HG03565 (cell line): ENCODE measurements at regions not wholly inside any gene's neighbourhood (a gene's known extent, or its start where the extent isn't known, plus 50 kb on each side); places are given as distances from the start of the nearest gene placed in this dataset.

ENCODE experiments used
- ATAC-seq: cut with Tn5 transposase; IDR thresholded peaks from one replicate; pipeline ENCODE4 v1.9.1; 2021; ENCODE audit warnings: mild to moderate bottlenecking, moderate library complexity; ENCODE audit not compliant: unreplicated experiment

DNA sequence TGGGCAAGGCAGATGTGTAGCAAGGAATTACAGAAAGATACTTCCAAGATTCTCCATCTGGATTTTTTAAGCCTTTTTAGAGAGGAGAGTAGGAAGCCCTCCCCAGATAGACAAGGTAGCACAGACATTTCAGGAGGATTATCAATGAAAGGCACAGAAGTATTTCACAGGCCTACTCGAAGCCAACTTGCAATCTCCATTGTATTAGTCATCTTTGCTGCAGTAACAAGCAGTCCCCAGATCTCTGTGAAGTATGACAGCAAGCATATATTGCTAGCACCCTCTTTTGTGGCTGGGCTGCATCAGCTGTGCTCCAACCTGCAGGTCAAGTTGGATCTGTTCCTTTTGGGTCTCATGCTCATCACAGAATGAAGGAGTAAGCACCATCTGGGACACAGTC, 101.6 kb downstream of the MAF start:
- no peak for ATAC-seq

DNA sequence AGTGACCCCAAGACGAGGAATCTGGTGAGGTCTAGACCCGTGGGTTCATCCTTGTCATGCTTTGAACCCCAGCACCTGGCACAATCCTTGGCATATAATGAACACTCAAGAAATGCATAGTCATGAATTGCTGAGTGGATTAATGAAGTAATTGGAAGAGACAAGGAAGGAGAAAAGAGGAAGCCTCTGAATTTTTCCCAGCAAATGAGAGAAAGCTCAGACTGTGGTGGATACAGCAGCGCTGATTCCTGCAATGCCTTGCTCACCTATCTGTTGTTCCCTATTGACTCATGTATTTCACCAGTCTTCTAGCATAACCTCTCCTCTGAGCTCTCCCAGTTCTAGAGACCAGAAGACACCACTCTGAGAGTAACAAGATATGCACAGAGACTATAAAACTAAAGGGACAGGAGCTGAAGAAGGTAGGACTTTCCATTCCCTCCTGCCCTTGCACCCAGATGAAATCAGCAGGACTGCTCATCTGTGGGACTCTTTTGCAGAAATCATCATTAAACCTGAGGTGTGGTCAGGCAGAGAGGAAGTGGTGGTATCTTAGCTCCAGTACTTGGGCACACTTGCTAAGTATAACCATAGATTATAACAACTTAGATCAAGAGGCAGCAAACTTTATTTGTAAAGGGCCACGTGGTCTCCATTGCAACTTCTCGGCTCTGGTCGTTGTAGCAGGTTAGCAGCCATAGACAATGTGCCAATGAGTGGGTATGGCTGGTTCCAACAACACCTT, 102.8 kb downstream of the MAF start:
- no peak for ATAC-seq

DNA sequence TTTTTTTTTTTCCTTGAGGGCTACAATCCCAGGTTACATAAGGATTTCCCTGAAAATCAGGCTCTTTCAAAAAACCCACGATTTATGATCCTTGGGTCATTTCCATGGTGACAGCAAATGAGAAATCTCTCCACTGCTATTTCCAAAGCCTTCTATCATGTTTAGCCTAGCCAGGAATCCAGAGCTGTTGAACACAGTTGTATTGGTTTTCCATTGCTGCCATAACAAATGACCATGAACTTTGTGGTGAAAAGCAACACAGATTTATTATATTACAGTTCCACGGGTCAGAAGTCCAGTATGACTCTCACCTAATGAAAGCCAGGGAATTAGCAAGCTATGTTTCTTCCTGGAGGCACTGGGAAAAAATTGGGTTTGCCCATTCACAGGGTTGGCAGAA, 106.6 kb downstream of the MAF start:
- ATAC-seq = no peak

DNA sequence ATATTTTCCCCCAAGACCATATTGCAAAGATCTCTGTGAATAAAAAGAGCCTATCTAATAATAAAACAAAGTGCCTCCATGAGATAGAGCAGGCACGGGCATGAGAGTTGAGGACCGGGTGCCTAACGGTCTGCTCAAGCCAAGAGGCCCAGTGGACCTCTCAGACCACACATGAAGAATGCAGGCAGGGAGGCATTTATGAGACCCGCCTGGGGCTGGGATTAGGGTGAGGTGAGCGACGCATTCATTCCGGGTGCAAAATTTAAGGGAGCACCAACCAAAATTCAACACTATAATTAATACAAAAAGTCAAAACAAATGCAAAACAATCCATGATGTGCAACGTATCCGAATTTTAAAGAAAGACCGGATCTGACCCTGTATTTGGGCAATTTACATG, 108.5 kb downstream of the MAF start:
- no peak for ATAC-seq

DNA sequence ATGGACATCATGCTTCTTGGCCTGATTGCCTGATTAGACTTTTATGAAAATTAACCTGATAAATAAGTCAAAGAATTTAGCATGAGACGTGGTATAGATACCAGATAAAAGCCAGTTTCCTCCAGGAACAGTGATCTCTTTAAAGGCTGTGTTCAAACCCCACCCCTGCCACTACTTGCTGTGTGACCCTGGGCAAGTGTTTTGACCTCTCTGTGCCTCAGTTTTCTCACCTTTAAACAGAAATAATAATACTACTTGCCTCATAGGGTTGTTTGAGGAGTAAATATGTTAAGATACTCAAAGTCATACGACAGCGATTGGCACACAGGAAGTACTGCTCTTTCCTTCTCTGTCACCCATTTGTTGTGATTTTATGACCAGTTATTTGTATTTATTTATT, 115.5 kb downstream of the MAF start:
- ATAC-seq = no peak

DNA sequence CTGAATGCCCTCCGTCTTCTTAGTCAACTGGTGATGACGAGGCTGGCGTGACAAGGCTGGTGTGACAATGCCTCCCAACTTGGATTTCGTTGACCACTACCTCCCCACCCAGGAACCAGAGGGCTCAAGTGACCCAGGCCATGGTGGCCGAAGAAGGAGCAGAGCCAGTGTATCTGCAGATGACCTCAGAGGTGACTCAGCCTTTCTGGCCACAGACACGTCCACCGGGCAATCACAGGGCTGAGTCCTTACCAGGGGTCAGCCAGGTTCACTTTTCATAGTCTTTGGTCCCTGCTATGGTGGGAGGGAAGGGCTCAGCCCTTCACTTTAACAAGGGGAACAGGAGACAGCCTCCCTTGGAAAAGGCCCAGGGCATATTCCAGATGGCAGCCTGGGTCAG, 116.3 kb downstream of the MAF start:
- ATAC-seq = no peak

DNA sequence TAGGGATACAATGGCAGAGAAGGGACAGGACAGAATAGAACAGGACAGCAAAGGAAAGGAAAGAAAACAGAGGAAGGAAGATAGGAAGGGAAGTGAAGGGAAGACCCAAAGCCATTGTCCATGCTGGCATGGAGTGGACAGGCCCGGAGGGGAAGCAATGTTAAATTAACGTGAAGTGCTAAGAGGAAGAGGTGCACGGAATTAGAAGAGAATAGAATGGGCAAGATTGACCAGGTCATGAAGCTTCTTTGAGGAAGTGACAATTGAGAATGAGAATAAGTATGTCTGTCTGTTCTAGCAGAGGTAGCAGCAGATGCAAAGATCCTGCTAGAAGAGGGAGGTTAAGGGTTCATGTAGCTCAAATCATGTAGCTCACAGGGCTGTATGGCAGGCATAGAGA, 117.2 kb downstream of the MAF start:
- ATAC-seq = no peak

DNA sequence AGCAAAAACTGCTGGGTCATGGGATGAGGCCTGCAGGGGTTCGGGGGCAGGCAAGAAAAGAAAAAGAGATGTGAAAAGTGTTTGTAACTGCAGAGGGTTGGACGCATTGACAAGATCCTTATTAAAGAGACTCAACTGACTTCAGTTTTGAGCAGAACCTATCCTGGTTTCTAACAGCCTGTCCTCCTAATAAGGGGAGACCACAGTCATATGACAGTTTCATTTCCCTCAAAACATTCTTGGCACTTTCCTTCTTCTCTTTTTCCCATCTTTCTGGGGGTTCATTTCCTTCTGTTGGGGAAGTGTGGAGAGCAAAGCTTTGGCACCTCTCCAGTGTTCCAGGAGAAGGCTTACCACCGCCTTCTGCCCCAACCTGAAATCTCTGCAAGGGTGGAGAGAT, 118.5 kb downstream of the MAF start:
- ATAC-seq = no peak

DNA sequence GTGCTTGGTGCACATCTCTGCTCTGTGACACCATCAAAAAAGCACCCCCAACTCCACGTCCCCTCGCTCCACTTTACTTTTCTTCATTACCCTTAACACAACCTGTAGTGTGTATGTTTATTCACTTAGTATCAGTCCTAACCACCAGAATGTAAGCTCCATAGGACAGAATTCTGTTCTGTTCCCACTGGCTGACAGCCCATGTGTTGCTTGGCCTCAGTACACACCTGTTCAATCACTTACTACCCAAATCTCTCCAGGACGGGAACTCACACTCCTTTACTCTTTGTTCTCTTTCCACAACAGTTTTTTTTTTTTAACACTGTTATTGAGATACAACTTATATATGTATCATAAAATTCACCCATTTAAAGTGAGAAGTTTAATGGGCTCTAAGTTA, 119.6 kb downstream of the MAF start:
- ATAC-seq = no peak

DNA sequence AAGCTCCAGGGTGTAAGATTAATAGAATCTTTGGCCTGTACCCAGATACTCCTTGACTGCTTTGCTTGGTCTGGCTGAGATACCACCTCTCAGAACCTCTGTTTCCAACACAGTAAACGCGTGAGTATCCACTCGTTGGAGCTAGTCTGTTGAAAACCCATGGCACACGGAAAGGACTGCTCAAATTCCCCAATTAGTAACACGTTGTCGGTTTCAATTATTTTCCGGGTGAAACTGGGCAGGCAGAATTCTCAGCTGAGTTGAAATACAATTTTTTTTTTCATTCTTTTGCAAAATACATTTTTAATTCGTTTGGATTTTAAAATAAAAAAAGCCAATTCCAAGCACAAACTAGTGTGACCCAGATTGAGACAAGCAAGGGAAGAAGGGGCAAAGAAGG, 120.5 kb downstream of the MAF start:
- no peak for ATAC-seq

DNA sequence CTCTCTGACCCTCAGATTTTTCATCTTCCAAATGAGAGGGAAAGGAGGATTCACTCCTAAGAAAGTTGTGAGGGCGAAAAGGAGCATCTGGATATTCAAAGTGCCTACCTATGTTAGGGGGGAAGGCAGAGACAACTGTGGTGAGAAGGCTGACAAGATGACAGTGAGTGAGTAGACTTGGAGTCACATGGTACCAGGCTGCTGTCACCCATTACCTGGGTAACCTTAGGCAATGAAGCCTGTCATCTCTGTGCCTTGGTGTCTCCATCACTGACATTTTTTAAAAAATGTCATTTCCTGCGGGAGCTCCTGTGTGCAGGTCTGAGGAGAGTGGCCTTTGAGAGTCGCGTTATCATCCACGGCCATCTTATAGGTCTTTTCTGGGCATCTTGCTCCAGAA, 124.0 kb downstream of the MAF start:
- no peak for ATAC-seq

DNA sequence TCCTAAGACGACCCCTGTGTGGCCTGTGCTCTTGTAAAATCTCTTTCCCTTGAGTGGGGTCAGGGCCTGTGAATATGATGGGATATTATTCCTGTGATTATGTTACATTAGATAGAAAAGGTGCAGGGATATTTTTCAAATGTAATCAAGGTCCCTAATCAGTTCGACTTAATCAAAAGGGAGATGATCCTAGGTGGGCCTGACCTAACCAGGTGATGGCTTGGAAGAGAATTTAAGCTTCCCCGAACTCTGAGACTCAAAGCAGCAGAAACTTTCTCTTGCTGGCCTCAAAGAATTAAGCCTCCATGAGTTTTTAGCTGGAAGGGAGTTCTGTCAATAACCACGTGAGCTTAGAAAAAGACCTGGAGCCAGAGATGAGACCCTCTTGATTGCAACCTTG, 124.7 kb downstream of the MAF start:
- no peak for ATAC-seq

DNA sequence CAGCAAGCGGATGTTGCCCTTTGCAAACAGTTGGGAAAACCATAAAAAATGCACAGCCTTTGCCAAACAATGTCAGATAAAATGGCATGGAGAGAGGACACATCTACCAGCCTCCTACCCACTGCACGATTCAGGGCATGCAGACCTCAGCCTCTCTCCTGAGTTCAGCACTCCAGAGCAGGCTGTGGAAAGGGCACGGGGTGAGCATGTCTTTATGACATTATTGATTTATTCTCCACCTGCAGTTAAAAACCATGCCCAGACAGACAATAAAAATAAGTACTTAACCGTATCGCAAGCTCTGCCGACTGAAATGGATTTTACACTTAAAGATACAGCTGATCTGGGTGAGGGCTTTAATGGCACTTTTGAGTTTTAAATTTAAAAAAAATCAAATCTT, 127.1 kb downstream of the MAF start:
- no peak for ATAC-seq

DNA sequence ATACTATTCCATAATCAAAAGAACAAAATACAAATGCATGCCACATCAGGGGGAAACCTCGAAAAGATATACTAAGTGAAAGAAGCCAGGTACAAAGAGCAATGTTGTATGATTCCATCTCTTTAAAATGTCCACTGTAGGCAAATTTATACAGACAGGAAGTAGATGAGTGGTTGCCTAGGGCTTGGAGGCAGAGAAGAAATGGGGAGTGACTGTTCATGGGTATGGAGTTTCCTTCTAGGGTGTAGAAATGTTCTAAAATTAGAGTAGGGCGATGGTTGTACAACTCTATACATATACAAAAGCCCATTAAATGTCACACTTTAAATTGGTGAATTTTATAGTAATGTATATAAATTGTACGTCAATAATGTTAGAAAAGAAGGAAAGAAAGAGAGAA, 128.1 kb downstream of the MAF start:
- ATAC-seq = no peak

DNA sequence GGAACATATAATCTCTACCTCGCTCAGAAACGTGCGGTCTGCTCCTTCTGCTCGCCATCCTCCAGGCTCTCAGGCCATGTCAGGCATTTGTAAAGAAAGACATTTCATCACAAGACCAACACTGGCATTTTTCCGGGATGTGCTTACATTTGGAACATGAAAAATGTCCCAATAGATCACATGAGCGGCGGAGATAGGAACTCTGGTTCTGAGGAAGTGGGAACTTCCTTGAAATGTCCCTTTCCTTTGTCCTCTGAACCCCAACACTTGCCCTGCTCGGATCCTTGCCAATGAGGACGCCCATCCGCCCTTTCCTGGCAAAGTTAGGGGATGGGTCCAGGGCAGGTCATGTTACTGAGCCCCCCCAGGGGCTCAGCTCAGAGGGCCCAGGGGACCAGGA, 130.5 kb downstream of the MAF start:
- no peak for ATAC-seq

DNA sequence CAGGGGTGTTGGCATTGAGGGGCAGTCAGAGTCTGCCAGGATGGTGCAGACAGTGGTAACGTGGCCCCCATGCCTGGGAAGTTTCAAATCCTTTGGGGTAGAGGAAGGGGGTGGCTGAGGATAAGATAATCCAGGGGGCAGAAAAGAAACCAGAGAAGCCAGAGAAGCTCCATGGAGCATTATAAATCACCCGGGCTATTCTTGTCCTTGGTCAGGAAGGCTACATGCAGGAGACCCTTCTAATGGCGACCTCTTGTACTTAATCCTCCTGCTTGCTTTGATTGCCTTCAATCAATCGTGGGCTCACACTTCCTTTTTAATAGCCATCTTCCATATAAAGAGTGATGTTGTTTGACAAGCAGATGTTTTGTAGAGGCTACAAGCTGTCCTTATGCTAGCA, 131.9 kb downstream of the MAF start:
- ATAC-seq = no peak

DNA sequence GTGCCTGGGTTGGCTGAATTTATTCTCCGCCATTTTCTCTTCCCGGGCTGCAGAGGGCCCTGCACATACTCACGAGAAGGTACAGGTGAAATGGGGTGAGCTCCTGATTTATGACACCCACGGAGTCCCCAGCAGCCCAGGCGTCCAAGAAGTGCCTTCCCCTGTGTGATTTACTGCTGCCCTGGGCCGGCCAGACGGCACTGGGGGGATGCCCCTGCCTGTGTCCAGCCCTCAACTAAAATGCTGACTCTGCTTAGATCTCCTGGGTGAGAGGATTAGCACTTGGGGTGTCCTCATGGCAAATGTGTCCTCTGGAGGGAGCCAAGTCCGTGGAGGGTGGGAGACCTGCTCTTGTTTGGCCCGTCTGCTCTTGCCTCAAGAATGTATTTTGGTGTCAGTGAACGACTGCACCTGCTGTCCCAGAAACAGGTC, 132.4 kb downstream of the MAF start:
- no peak for ATAC-seq

DNA sequence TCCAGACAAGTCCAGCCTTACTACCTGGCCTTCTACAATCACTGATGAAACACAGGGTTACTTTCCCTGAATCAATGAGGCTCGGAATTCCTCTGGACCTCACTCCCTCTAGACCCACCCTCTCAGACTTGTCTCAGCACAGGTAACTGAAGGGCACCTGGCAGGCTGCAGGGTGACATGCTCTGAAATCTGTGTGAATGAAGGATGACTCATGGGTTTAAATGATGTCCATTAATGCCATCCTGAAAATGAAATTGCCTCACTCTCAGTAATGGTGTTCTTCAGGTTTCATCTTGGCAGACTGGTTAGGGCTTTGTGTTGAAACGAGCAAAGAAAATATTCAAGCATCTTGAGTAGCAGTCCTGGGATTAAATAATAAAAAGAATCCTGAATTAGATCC, 134.4 kb downstream of the MAF start:
- no peak for ATAC-seq

DNA sequence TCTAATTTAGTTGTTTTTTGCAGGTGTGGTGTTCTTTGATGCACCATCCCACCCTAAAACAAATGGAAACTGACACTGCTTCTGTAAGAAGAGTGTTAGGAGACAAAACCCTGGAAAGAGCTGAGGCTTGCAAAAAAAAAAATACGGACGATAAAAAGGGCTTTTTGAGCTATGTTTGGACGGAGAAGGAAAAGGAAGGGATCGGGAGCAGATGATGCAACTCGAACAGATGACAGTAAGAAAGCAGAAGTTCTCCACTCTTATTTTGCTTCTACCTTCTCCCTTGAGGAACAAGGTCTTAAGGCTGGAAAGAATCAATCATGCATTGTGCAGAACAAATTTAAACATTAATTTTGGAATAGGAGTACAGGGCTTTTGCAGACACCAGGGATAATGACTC, 136.7 kb downstream of the MAF start:
- no peak for ATAC-seq

DNA sequence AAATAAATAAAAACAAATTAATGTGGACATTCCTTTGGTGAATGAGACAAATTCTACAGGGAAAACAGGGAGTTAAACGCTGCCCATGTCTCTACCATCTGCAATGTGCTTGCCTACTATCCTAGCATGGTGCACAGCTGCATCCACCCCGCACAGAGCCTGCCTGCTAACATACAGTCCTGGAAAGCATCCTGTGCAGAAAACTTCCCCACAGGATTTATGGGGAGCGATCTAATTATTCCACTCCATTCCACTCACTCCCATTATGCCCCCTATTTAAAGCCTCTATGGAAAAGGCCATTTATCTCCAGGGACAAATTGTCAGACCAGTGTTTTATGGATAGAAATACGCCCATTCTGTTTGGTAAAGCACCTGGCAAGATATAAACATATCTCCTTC, 144.5 kb downstream of the MAF start:
- ATAC-seq = no peak

DNA sequence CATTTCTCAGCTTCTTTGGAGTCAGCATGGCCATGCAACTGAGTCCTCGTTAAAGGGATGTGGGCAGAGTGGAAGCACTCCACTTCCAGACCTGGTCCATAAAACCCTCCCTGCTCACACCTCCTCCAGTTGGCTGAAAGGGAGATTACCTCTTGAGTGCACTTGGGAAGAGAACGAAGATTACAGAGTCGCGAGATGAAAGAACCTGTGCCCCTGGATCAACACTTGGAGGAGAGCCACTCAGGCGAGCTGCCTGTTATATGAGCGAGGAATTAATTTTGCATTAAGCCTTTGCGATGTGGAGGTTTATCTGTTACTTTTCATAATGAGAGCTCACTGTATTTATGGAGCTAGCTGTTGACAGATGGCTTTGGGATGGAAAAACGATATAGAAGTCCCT, 147.9 kb downstream of the MAF start:
- ATAC-seq = no peak

DNA sequence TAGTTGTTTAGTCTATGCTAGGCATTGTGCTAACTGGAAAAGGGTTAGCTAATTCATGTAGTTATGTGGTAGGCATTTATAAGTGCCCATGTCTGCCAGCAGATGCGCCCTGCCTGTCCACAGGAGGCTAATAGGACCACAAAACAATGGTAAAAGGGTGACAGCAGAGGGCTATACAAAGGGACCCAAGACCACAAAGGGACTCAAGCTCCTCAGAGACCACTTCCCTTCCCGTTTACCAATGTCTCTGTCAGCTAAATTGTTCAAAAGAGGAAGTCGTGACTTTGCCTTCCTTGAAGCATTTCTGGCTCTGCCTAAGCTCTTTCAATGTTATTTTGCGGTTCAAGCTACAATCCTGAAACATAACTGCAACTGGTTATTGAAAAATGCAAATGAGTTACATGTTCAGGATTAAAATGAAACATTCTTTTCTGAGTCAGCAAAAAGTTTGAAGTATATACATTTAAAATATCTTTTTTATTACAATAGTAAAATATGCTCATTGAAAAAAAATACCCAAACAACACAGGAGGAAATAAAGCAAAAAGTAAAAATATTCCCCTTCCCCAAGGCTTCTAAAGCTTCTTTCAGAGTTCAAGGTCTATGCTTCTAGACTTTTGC, 149.2 kb downstream of the MAF start:
- peak; percentile 63 for ATAC-seq

DNA sequence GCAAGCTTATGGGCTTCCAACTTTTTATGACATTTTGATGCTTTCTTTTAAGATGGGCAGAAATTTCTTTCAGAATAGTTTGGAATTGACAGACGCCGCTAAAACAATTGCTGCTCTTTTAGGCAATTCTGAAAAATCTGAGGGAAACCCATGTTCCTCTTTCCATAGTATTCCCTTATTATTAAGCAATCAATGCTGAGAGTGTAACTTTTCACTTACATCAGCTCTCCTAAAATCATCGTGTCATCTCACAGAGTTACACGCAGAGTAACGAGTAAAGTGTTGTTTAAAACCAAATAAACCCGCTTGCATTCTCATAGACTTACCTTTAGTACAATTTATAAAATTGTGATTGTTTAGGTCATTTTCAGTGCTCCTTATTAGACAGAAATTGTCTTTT, 150.6 kb downstream of the MAF start:
- ATAC-seq = no peak
